ENCODE measurements at regions not wholly inside any gene's neighbourhood (a gene's known extent, or its start where the extent isn't known, plus 50 kb on each side); places are given as distances from the start of the nearest gene placed in this dataset.
"Not testable (repeated sequence)": the region's sequence is repeated elsewhere in the genome, so short reads cannot be mapped to it uniquely, and the experiment has no call there.

- DNase-seq (ENCODE audit: low read depth): no peak
Observed at GRCh38 chr3:61444782-61445181, 116.6 kb upstream of the PTPRG start.

- DNase-seq (ENCODE audit: low read depth): no peak
Observed at GRCh38 chr3:61445924-61446323, 115.4 kb upstream of the PTPRG start.

DNA sequence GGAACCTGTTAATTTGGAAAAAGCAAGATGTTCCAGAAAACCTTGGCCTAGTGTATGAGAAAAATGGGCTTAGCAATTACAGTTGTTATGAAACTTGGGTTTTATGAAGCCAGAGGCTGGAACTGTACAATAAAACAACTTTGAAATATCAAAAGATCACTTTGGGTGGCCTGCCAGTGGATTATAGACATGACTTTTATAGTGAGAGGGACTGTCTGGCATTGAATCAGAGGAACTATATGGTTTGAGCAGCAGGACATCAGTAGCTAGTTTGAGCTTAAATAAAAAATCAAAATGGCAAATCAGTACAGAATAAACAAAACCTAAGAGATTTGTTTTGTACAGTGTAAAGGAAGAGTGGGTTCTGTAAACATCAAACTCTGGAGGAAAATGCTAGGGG lies 115.0 kb upstream of the PTPRG start:
- DNase-seq (ENCODE audit: low read depth): no peak

DNA sequence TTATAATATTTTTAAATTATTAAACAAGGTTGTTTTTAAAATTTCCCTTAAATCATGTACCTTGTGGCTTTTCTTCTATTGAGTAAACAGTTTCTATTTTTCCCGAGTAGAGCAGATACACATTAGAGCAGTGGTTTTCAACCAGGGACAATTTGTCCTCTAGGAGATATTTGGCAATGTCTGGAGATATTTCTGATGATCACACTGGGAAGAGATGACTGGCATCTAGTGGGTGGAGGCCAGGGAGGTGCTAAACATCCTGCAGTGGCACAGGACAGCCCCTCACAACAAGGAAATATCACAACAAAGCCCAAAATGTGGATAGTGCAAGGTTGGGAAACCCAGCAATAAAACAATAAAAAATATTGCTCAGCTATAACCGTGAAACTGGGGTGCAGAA lies 113.0 kb upstream of the PTPRG start:
- no peak for DNase-seq (ENCODE audit: low read depth)

GRCh38 chr3:61449327-61450040 lies 111.9 kb upstream of the PTPRG start:
- no peak for DNase-seq (ENCODE audit: low read depth)

- DNase-seq (ENCODE audit: low read depth): no peak
Observed at GRCh38 chr3:61450866-61451265, 110.5 kb upstream of the PTPRG start.

GRCh38 chr3:61451841-61452240 lies 109.5 kb upstream of the PTPRG start:
- no peak for DNase-seq (ENCODE audit: low read depth)

GRCh38 chr3:61452535-61453090 lies 108.8 kb upstream of the PTPRG start:
- no peak for DNase-seq (ENCODE audit: low read depth)

DNA sequence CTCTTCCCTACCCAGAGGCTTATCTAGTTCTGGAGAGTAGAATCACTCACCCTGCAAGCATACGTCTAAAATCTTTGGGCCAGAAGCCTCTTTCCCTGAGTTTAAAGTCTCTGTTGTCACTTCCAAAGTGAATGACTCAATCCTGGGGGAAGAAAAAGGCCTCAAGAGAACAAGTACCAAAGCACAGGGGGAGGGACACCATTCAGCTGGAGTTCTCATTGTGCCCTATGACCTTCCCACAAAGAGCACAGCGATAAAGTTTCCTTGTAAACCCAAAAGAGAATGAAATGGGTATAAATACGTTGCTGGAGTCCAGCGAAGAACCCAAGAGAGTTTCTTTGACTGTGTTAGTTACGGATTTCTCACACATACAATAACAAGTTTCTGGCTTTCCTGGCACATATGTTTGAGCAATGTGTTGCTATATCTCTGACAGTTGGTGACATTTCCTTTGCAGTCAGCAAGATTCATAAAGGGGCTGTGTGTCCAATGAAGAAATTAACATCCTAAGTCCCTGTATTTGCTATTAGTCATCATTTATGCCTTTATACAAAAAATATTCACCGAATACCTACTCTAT lies 107.3 kb upstream of the PTPRG start:
- no peak for DNase-seq (ENCODE audit: low read depth)

DNA sequence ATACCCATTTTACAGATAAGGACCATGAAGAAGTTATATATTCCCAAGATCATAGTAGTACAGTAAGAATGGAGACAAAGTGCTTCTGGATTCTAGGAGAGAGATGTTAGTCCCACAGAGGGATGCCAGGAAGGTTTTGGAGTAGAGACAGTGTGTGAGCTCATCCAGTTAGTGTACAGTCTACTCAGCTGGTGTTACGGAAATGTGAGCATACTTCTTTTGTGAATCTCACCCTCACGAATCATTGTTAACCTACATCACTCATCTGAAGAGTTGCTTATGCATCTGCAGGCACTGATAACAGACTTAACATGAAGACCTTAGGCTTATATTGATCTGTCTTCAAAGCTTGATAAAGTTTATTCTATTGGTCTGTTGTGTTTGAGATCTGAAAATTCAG lies 106.6 kb upstream of the PTPRG start:
- no peak for DNase-seq (ENCODE audit: low read depth)

- no peak for DNase-seq (ENCODE audit: low read depth)
Observed at GRCh38 chr3:61460636-61461035, 100.7 kb upstream of the PTPRG start.

- no peak for DNase-seq (ENCODE audit: low read depth)
Observed at GRCh38 chr3:61463191-61463590, 98.2 kb upstream of the PTPRG start.

- DNase-seq (ENCODE audit: low read depth): no peak
Observed at GRCh38 chr3:61464518-61465140, 96.7 kb upstream of the PTPRG start.

- no peak for DNase-seq (ENCODE audit: low read depth)
Observed at GRCh38 chr3:61466357-61466756, 95.0 kb upstream of the PTPRG start.

DNA sequence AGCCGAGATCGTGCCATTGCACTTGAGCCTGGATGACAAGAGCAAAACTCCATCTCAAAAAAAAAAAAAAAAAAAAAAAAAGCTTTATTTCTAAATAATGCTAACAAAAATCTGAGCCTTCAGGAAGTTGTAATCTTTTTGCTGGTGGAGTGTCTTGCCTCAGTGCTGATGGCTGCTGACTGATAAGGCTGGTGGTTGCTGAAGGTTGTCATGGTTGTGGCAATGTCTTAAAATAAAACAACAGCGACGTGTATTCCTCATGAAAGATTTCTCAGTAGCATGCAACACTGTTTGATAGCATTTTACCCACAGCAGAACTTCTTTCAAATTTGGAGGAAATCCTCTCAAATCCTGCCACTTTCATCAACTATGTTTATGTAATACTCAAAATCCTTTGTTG lies 77.4 kb upstream of the PTPRG start:
- no peak for DNase-seq (ENCODE audit: low read depth)

DNA sequence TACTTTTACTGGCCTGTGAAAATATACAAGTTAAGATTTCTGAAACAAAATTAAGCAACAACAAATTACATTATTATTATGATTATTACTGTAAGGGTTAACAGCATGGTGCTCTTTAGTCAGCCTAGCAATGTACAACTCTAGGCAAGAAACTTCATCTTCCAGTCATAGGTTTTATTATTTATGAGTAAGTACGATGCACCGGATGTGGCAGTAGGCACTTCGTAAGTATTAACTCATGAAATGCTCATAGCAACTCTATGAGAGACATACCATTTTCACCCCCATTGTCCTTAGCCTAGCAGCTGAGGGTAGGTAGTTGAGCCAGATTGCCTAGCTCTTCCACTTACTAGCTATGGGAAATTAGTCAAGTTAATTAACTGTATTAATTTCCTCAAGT lies 68.0 kb upstream of the PTPRG start:
- DNase-seq (ENCODE audit: low read depth): no peak

- not testable (repeated sequence) for DNase-seq (ENCODE audit: low read depth)
Observed at GRCh38 chr3:61494309-61494708, 67.1 kb upstream of the PTPRG start.

DNA sequence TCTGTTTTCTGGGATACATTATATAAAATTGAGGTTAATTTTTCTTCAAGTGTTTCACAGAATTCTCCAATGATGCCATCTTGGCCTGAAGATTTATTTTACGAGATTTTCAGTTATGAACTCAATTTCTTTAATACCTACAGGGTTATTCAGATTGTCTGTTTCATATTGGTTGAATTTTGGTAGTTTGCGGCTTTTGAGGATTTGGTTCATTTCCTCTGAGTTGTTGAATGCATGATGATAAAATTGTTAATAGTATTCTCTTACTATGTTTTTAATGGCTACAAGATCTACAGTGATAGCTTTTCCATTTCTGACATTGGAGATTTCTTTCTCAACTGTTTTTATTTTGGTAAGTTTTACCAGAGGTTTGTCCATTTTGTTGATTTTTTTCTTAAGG lies 63.9 kb upstream of the PTPRG start:
- no peak for DNase-seq (ENCODE audit: low read depth)

DNA sequence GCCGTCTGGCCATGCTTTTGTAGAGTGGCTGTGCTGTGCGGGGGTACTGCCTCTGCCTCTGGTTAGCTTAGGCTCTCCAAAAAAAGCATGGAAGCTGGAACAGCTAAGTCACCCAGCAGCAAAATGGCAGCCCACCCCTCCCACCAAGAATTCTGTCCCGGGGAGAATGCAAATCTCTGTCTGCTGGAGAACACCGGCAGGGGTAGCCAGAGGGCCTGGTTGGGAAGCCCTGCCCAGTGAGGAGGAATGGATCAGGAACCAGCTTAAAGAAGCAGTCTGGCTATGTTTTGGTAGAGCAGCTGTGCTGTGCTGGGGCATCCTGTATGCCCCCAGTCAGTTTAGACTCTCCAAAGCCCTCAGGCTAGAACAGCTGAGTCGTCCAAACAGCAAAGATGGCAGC lies 56.2 kb upstream of the PTPRG start:
- no peak for DNase-seq (ENCODE audit: low read depth)

DNA sequence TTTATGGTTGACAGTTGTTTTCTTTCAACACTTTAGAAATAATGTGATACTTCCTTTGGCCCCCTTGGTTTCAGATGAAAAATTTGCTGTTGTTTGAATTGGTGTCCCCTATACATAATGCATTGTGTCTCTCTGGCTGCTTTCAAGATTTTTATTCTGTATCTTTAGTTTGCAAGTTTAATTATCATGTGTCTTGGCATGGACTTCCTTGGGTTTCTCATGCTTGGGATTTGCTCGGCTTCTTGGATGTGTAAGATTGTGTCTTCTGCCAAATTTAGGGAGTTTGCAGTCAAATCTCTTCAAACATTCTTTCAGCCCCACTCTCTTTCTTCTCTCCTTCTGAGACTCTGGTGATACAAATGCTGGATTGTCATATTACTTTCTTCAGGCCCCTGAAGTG lies 53.4 kb upstream of the PTPRG start:
- no peak for DNase-seq (ENCODE audit: low read depth)
